HG03159 (cell line): ENCODE measurements at regions not wholly inside any gene's neighbourhood (a gene's known extent, or its start where the extent isn't known, plus 50 kb on each side); places are given as distances from the start of the nearest gene placed in this dataset.

Source experiments
- ATAC-seq: cut with Tn5 transposase; IDR thresholded peaks from one replicate; pipeline ENCODE4 v1.9.1; 2021; ENCODE audit warnings: mild to moderate bottlenecking, moderate library complexity; ENCODE audit not compliant: unreplicated experiment

- ATAC-seq: no peak
Observed at GRCh38 chr7:67738145-67738544, 741.5 kb downstream of the TYW1 start.

- ATAC-seq: no peak
Observed at GRCh38 chr7:67738958-67739357, 742.3 kb downstream of the TYW1 start.

DNA sequence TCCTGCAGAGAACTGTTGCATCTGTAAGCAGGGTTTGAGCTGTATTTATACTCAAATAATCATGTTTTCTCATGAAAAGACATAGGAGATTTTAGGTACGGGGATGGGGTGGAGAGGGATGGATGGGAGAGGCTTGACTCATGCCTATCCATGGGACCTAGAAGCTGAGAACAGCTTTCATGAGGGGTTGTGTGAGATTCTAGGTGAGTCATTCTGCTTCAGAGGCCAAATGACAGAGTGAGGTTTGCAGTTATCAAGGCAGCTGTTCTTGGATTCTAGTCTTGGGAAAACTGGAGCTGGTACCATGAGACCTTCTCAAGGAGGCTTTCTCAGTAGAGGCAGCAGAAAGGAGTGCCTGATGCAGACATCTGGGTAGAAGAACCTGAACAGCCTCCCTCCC, 746.9 kb downstream of the TYW1 start:
- no peak for ATAC-seq

DNA sequence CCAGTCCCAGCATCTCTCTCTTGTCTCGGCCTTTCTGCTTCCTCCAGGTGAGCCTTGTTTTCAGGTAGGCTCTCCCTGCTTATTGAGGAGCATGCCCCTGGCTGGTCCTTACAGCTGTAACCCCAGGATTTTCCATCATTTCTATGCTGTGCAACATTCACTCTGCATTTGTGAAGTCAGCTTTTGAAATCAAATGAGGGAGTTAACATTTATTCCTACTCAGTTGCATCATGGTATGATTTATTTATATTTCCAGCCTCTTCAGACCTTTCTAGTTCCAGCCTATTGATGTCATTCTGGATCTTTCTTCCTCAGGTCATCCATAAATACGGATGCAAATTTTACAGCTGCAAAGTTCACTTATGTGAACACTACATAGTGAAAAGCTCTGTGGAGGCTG, 755.6 kb downstream of the TYW1 start:
- ATAC-seq: no peak

DNA sequence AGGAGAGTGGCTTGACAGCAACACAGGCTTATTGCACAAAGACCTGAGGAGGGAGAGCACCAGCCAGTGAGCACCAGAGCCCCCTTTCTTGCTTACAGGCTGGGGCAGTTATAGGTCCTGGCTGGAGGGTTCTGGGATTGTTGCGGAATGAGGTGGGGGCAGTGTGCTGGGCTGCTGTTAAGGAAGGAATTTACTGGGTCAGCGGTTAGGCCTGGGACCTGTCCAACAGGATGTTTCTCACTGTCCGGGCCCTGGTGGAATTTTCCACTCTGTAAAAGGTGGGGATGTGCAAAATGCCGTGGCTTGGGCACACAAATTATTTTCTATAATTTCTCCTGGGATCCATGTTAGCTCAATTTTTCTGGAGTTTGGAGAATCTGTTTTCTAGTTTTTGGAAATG, 757.3 kb downstream of the TYW1 start:
- no peak for ATAC-seq

DNA sequence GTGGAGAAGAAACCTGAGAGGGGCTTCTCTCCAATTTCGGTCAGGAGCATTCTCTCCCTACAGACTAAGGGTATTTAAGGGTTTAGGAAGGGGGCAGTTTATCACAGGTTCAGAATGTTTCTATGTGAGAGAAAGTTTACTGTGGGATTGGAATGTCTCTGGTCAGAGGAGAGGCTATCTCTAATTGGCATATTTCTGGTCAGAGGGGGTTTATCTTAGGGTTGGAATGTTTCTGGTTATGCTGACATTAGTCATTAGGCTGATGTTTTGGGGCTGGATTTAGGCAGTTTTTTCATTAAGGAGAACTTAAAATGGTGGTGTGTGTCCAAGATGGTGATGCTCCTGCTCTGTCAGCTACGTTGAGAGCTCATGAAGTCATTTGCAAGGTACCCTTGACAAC, 758.0 kb downstream of the TYW1 start:
- no peak for ATAC-seq

DNA sequence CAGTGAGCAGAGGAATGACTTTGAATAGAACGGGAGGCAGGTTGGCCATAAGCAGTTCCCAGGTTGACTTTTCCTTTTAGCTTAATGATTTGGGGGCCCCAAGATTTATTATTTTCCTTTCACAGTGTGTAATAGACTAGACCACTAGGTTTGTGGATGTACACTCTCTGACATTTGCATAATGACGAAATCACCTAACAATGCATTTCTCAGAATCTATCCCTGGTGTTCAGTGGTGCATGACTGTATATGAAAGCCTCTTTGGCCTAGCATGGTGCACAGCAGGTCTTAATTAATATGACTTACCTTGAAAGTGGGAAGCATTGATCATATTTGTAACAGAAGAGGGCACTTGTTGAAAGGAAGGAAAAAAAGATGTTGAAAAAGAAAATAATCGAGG, 761.9 kb downstream of the TYW1 start:
- no peak for ATAC-seq

DNA sequence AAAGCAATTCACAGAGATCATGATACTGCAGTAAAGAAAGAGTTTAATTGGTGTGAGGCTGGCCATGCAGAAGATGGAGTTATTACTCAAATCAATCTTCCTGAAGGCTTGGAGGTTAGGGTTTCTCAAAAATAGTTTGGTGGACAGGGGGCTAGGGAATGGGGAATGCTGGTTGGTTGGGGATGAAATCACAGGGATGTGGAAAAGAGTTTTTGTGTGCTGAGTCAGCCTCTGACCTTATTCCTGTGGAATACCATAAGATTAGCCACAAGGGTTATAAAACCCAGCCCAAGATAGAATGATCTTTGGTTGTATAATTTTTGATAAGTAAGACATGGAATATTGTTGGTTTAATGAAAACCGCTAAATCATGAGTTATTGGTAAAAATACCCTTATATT, 764.3 kb downstream of the TYW1 start:
- ATAC-seq: no peak

GRCh38 chr7:67762516-67762915, 765.9 kb downstream of the TYW1 start:
- no peak for ATAC-seq

DNA sequence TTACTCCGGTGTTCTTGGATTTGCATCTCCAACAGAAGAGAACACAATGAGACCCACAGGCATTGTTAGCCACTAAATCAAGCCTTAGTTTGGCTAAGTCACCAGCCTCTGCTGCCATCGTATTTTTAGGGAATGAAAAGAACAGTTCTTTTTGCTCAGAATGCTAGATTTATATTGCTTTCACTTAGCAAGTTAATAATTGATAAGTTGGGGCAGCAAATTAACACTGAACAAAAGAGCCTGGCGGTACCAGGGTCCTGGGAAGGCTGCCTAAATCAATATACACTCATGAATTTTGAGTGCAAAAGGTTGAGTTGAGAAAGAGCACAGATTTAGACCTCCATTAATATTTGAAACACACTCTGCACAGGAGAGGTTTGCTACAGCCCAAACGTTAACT, 767.7 kb downstream of the TYW1 start:
- ATAC-seq: no peak

- ATAC-seq: no peak
Observed at GRCh38 chr7:67765481-67766175, 769.0 kb downstream of the TYW1 start.

GRCh38 chr7:67766906-67767410, 770.3 kb downstream of the TYW1 start:
- no peak for ATAC-seq

DNA sequence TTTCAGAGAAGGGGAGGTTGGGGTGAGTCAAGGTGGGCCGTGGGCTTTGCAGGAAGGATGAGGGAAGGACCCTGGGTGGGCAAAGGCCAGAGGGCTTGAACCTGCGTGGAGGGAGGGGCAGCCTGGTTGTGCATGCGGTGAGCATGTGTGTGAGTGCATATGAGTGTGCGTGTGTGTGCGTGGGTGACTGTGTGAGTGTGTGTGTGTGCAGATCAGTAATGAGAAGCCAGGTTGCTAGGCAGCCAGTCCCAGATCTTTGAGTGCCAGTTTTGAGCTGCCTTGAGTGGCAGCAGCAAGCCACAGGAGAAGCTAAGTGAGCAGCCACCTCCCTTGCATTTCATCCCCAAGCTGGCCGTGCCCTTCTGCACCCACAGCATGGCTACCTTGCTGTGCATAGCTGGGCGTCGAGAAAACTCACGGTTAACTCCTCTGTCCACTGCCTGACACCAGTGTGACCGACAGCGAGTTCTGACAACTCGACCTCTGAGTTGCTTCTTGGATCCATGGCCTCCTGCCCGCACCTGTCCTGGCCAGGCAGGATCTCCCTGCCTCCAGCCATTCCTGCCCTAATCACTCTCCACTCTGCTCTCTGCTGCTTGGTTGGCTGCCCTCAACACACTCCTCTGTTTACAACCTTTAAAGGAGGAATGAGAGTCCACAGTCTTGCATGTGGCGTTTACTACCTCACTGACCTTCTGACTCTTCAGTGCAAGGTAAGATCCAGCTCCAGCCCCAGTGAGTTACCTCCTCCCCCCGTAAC, 775.4 kb downstream of the TYW1 start:
- no peak for ATAC-seq

- ATAC-seq: no peak
Observed at GRCh38 chr7:67773081-67773480, 776.4 kb downstream of the TYW1 start.

DNA sequence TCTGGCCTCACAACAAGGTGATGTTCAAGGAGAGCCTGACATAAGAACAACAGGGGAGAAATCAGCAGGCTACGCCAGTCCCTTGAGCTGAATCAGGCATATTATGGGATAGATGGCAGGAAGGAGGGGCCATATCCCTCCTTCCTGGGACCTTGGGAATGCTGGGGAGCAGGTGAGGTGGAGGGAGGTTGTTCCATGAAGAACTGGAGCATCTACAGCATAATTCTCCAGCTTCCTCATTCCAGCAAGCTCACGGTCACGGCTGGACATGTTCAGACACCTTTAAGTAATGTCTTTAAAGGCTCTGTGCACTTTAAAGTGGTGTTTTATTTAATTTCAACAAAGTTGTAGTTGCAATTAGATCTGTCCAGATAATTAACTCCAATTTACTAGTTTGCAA, 780.5 kb downstream of the TYW1 start:
- no peak for ATAC-seq

- no peak for ATAC-seq
Observed at GRCh38 chr7:67781841-67782240, 785.2 kb downstream of the TYW1 start.

DNA sequence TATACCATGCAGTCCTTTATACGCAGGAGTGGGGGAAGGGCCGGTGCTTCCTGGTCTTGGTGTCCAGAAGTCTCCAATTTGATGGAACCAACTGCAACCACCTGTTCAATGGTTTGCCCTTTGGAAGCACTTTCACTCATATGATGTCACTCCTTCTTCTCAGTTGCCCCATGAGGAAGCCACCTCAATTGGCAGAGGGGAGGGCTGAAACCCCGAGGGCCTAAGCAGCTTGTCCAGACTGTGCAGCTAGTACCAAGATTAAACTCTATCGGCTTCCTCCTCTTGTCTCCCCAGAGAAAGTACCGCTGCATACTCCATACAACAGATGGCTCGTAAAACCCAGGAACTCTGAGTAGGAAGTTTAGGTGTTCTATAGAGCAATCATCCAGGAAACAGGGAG, 789.4 kb downstream of the TYW1 start:
- no peak for ATAC-seq

- ATAC-seq: no peak
Observed at GRCh38 chr7:67788669-67789068, 792.0 kb downstream of the TYW1 start.

- ATAC-seq: no peak
Observed at GRCh38 chr7:67791918-67792317, 795.3 kb downstream of the TYW1 start.

DNA sequence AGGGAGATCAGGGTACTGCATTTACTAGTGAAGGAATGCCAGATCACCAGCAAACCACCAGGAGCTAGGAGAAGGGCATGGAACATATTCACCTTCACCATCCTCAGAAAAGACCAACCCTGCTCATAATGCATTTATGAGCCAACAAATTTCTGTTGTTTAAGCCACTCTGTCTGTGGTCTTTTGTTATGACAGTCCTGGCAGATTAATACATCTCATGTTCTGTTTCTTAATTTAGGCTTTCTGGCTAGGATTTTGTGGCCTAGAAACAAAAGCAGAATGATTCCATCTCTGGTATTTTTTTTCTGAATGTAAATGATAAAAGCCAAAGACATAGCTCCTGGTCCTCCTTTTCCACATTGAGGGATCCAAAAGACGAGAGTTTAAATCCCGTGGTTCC, 797.9 kb downstream of the TYW1 start:
- ATAC-seq: no peak

DNA sequence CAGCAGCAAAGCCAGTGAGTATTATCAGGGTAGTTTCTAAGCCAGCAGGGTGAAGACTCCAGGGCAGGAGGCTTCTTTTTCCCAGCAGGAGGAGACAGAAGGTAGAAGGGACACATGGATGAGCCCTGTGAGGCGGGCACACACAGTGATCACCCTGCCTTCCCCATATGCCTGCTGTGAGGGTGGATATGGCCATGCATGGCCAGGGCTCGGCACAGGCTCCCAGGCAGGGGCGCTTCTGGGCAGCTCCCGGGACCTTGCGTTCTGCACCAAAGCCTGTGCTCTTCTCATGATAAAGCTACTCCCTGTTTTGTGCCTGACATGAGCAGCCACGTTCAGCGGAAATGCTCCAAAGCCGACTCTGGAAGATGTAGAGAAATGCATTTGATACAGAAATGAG, 807.2 kb downstream of the TYW1 start:
- ATAC-seq: no peak

DNA sequence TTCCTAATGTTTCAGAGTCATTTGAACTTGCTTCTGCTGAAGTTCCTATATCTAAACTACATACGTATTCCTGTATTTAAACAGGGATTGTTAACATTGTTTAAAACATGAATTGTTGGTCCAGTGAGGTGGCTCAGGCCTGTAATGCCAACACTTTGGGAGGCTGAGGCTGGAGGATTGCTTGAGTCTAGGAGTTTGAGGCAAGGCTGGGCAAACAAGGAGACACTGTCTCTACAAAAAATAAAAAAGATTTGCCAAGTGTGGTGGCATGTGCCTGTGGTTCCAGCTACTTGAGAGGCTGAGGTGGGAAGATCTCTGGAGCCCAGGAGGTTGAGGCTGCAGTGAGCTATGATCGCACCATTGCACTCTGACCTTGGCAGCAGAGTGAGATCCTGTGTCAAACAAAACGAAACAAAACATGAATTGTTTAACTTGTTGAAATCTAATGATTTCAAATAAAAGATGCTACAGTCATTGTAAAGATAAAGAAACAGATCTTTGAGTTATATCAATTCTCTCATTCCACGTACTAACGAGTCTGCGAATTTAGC, 809.4 kb downstream of the TYW1 start:
- ATAC-seq: no peak
